H1 (cell line): ENCODE measurements at regions not wholly inside any gene's neighbourhood (a gene's known extent, or its start where the extent isn't known, plus 50 kb on each side); places are given as distances from the start of the nearest gene placed in this dataset.

Experiments used
- CTCF ChIA-PET: fragments of 300-600 bp; sonication (Branson Sonifier 250); formaldehyde crosslinking; loops from one replicate; lab custom pipeline; 2021; ENCODE audit not compliant: partially characterized antibody; lab: Charles Lee
- POLR2A ChIA-PET: fragments of 300-600 bp; sonication (Branson Sonifier 250); formaldehyde crosslinking; loops from one replicate; lab custom pipeline; 2021; ENCODE audit warnings: inconsistent platforms; ENCODE audit not compliant: partially characterized antibody; lab: Charles Lee
- DNase-seq, 2 experiments: peaks; one replicate each; pipeline versions ENCODE4 v3.0.0 to v3.0.0-alpha.2; 2010 to 2022; ENCODE audit warnings: low spot score in 2 of 2, low read depth in 1 of 2, mixed read lengths in 1 of 2
- FAIRE-seq: peaks from 2 replicates; lab custom pipeline; 2011; peaks lifted over from hg19 to GRCh38; lab: Jason Lieb, UNC
- H2AFZ ChIP-seq: 2 replicates; pipeline ENCODE4 v1.8.1; 2012; ENCODE audit warnings: low read length, inconsistent platforms
- H2AK5ac ChIP-seq: 2 replicates; pipeline ENCODE4 v1.6.1; 2013; ENCODE audit warnings: low read depth, low read length
- H2BK120ac ChIP-seq: replicated peaks from 2 replicates; pipeline ENCODE3; 2013; ENCODE audit warnings: low read depth, low read length, inconsistent platforms
- H2BK12ac ChIP-seq: 2 replicates; pipeline ENCODE4 v1.6.1; 2013; ENCODE audit warnings: low read depth, low read length
- H2BK15ac ChIP-seq: 2 replicates; pipeline ENCODE4 v1.6.1; 2013; ENCODE audit warnings: low read length
- H2BK20ac ChIP-seq: 2 replicates; pipeline ENCODE4 v1.6.1; 2013; ENCODE audit warnings: low read length
- H2BK5ac ChIP-seq: 2 replicates; pipeline ENCODE4 v1.6.1; 2013; ENCODE audit warnings: low read depth, low read length
- H3K14ac ChIP-seq: 2 replicates; pipeline ENCODE4 v1.6.1; 2013; ENCODE audit warnings: inconsistent platforms; ENCODE audit not compliant: insufficient read length
- H3K18ac ChIP-seq: 2 replicates; pipeline ENCODE4 v1.6.1; 2013; ENCODE audit warnings: low read length; ENCODE audit errors: extremely low read depth
- H3K23ac ChIP-seq: 2 replicates; pipeline ENCODE4 v1.6.1; 2013; ENCODE audit warnings: inconsistent platforms; ENCODE audit not compliant: insufficient read length
- H3K23me2 ChIP-seq: 2 replicates; pipeline ENCODE4 v1.6.1; 2013; ENCODE audit warnings: low read depth, low read length
- H3K27ac ChIP-seq: 2 replicates; pipeline ENCODE4 v1.6.1; 2011; ENCODE audit warnings: low read depth, low read length, inconsistent platforms
- H3K27me3 ChIP-seq, 4 experiments: replicated peaks in 1 of 4; 1 replicate in 1 of 4; 2 replicates in 3 of 4; pipeline versions ENCODE4 v1.6.1 to v1.8.1; 2011 to 2013; ENCODE audit warnings: low read length in 3 of 4, mild to moderate bottlenecking in 3 of 4, inconsistent platforms in 2 of 4, mixed read lengths in 2 of 4, moderate library complexity in 1 of 4; ENCODE audit not compliant: control insufficient read depth in 3 of 4, insufficient read depth in 3 of 4; ENCODE audit errors: extremely low read depth in 1 of 4
- H3K36me3 ChIP-seq, 4 experiments: 2 replicates each; pipeline versions ENCODE4 v1.6.1 to v1.8.1; 2011 to 2013; ENCODE audit warnings: mild to moderate bottlenecking in 4 of 4, low read length in 3 of 4, moderate library complexity in 2 of 4, control low read depth in 1 of 4, inconsistent platforms in 1 of 4; ENCODE audit not compliant: insufficient read depth in 4 of 4, control insufficient read depth in 2 of 4
- H3K4ac ChIP-seq: replicated peaks from 2 replicates; pipeline ENCODE3; 2013; ENCODE audit warnings: low read length, low read depth, mixed read lengths, inconsistent platforms; ENCODE audit not compliant: insufficient read length
- H3K4me1 ChIP-seq, 4 experiments: replicated peaks in 1 of 4; 1 replicate in 1 of 4; 2 replicates in 3 of 4; pipeline versions ENCODE4 v1.6.1 to v1.8.1; 2011 to 2013; ENCODE audit warnings: low read length in 3 of 4, inconsistent platforms in 2 of 4, mixed read lengths in 1 of 4; ENCODE audit not compliant: insufficient read depth in 4 of 4, control insufficient read depth in 3 of 4
- H3K4me2 ChIP-seq, 2 experiments: 2 replicates each; pipeline versions ENCODE4 v1.6.1 to v1.8.1; 2011 to 2013; ENCODE audit warnings: low read depth in 2 of 2, low read length in 2 of 2, control low read depth in 1 of 2, inconsistent platforms in 1 of 2, mild to moderate bottlenecking in 1 of 2; ENCODE audit not compliant: insufficient read depth in 1 of 2
- H3K4me3 ChIP-seq, 4 experiments: fragments of 200-600, 300-600 bp in 1 of 4; sonication (generic), shearing (Covaris generic), sonication (Bioruptor Twin) in 1 of 4; 2 replicates each; pipeline versions ENCODE4 v1.5.1 to v1.8.1; 2011 to 2016; ENCODE audit warnings: low read length in 4 of 4, low read depth in 3 of 4, control low read depth in 2 of 4, inconsistent platforms in 2 of 4, mild to moderate bottlenecking in 2 of 4, mixed read lengths in 1 of 4, moderate library complexity in 1 of 4; ENCODE audit not compliant: insufficient read depth in 2 of 4; ENCODE audit errors: extremely low read depth in 1 of 4
- H3K56ac ChIP-seq: replicated peaks from 2 replicates; pipeline ENCODE3; 2013; ENCODE audit warnings: low read depth, mild to moderate bottlenecking, mixed read lengths, low read length, inconsistent platforms; ENCODE audit not compliant: insufficient read length
- H3K79me1 ChIP-seq: 2 replicates; pipeline ENCODE4 v1.6.1; 2013; ENCODE audit warnings: low read depth, low read length, control low read depth
- H3K79me2 ChIP-seq, 2 experiments: 2 replicates each; pipeline versions ENCODE4 v1.6.1 to v1.8.1; 2012 to 2013; ENCODE audit warnings: low read length in 2 of 2, mild to moderate bottlenecking in 2 of 2, inconsistent platforms in 1 of 2; ENCODE audit not compliant: insufficient read depth in 2 of 2, control insufficient read depth in 1 of 2
- H3K9ac ChIP-seq, 4 experiments: replicated peaks in 1 of 4; 1 replicate in 1 of 4; 2 replicates in 3 of 4; pipeline versions ENCODE4 v1.6.1 to v1.8.1; 2011 to 2013; ENCODE audit warnings: low read depth in 3 of 4, low read length in 3 of 4, control low read depth in 2 of 4, mild to moderate bottlenecking in 2 of 4, moderate library complexity in 2 of 4, inconsistent platforms in 1 of 4; ENCODE audit errors: extremely low read depth in 1 of 4
- H3K9me3 ChIP-seq, 2 experiments: 2 replicates each; pipeline versions ENCODE4 v1.6.1 to v1.8.1; 2012 to 2013; ENCODE audit warnings: mild to moderate bottlenecking in 2 of 2, moderate library complexity in 2 of 2, control low read depth in 1 of 2, inconsistent platforms in 1 of 2, low read depth in 1 of 2, low read length in 1 of 2, mixed read lengths in 1 of 2; ENCODE audit not compliant: insufficient read depth in 2 of 2
- H4K20me1 ChIP-seq, 2 experiments: replicated peaks in 1 of 2; 2 replicates each; pipeline versions ENCODE3 to v1.8.1; 2011 to 2013; ENCODE audit warnings: inconsistent platforms in 2 of 2, low read length in 2 of 2, mild to moderate bottlenecking in 1 of 2; ENCODE audit not compliant: insufficient read depth in 2 of 2, control insufficient read depth in 1 of 2
- H4K5ac ChIP-seq: 2 replicates; pipeline ENCODE4 v1.6.1; 2013; ENCODE audit warnings: low read length, low read depth, mixed read lengths, inconsistent platforms; ENCODE audit not compliant: insufficient read length
- H4K8ac ChIP-seq: 2 replicates; pipeline ENCODE4 v1.8.0; 2013; ENCODE audit warnings: mild to moderate bottlenecking, moderate library complexity, low read length, inconsistent platforms; ENCODE audit not compliant: insufficient read depth; ENCODE audit errors: extremely low read depth
- H4K91ac ChIP-seq: replicated peaks from 2 replicates; pipeline ENCODE3; 2013; ENCODE audit warnings: low read length, mixed read lengths, inconsistent platforms; ENCODE audit not compliant: insufficient read length
- ATF2 ChIP-seq: IDR thresholded peaks from 2 replicates; pipeline ENCODE4 v1.6.1; 2012; ENCODE audit warnings: low read length, inconsistent platforms
- HDAC6 ChIP-seq: IDR thresholded peaks from one replicate; pipeline ENCODE4 v1.7.1; 2012; ENCODE audit warnings: low read depth, mild to moderate bottlenecking, inconsistent platforms, low read length, moderate library complexity
- JUND ChIP-seq: IDR thresholded peaks from 2 replicates; pipeline ENCODE4 v1.6.1; 2011; ENCODE audit warnings: mild to moderate bottlenecking, improper control_type of control experiment, low read length
- NRF1 ChIP-seq: IDR thresholded peaks from 2 replicates; pipeline ENCODE4 v1.6.1; 2011; ENCODE audit warnings: mild to moderate bottlenecking, low read depth, low read length, improper control_type of control experiment
- POLR2A ChIP-seq, 2 experiments: IDR thresholded peaks; 1 replicate in 1 of 2; 2 replicates in 1 of 2; pipeline ENCODE4 v1.6.1; 2011; ENCODE audit warnings: low read depth in 2 of 2, low read length in 2 of 2, mild to moderate bottlenecking in 2 of 2; ENCODE audit errors: control extremely low read depth in 1 of 2
- POU5F1 ChIP-seq: IDR thresholded peaks from 2 replicates; pipeline ENCODE4 v1.6.1; 2011; ENCODE audit warnings: low read depth, mild to moderate bottlenecking, low read length, moderate library complexity
- RAD21 ChIP-seq, 2 experiments: IDR thresholded peaks in 1 of 2; conservative IDR thresholded peaks in 1 of 2; 2 replicates each; pipeline ENCODE4 v1.6.1; 2011; ENCODE audit warnings: low read depth in 2 of 2, low read length in 2 of 2, improper control_type of control experiment in 1 of 2, inconsistent platforms in 1 of 2, mild to moderate bottlenecking in 1 of 2, moderate library complexity in 1 of 2
- SIRT6 ChIP-seq: IDR thresholded peaks from one replicate; pipeline ENCODE4 v1.7.1; 2012; ENCODE audit warnings: low read length, inconsistent platforms
- SP1 ChIP-seq: IDR thresholded peaks from 2 replicates; pipeline ENCODE4 v1.6.1; 2011; ENCODE audit warnings: low read depth, low read length
- SP4 ChIP-seq: IDR thresholded peaks from 2 replicates; pipeline ENCODE4 v1.6.1; 2012; ENCODE audit warnings: low read length, inconsistent platforms
- TBP ChIP-seq: IDR thresholded peaks from 2 replicates; pipeline ENCODE4 v1.6.1; 2011; ENCODE audit warnings: low read depth, low read length, improper control_type of control experiment
- TEAD4 ChIP-seq: IDR thresholded peaks from 2 replicates; pipeline ENCODE4 v1.6.1; 2012; ENCODE audit warnings: low read depth, low read length, inconsistent platforms, mixed read lengths
- ZNF274 ChIP-seq: IDR thresholded peaks from 2 replicates; pipeline ENCODE4 v1.7.0; 2012; ENCODE audit warnings: low read length, borderline replicate concordance; ENCODE audit errors: extremely low read depth
- WGBS, 2 experiments: shearing (Covaris generic) in 1 of 2; methylation state at CpG; one replicate each; pipeline versions ENCODE4 v1.1.6 to v1.1.7; 2013 to 2015; ENCODE audit warnings: low lambda C conversion rate in 2 of 2, mixed read lengths in 2 of 2, inconsistent platforms in 1 of 2, low coverage in 1 of 2, missing lambda C conversion rate in 1 of 2; ENCODE audit not compliant: insufficient replicate concordance in 2 of 2, insufficient coverage in 1 of 2, insufficient read length in 1 of 2; ENCODE audit errors: extremely low coverage in 1 of 2, missing lambda C conversion rate in 1 of 2; 5-methylcytosine and 5-hydroxymethylcytosine counted together

GRCh38 chr5:166358127-166358830 lies 1933.2 kb upstream of the WWC1 start:
- no peak overlapping the region for H2BK120ac ChIP-seq
- peak overlapping the region; percentile 47 for H3K23ac ChIP-seq
- POLR2A ChIA-PET: no interaction called here
- TF ChIP-seq ATF2 (no peak), SIRT6 (no peak), JUND (no peak), HDAC6 (no peak), TBP (no peak), ZNF274 (no peak), SP1 (no peak), NRF1 (no peak), POLR2A (IDR thresholded peaks at IDR 0.05; ENCODE audit: control extremely low read depth in 1 of 2, low read depth in 2 of 2, low read length in 2 of 2) (no peak), TEAD4 (peak; percentile 98), SP4 (no peak), RAD21 (IDR thresholded peaks at IDR 0.05 in 1 of 2, conservative IDR thresholded peaks at IDR 0.05 in 1 of 2; ENCODE audit: low read depth in 2 of 2, low read length in 2 of 2) (no peak), POU5F1 (no peak)

More at GRCh38 chr5:166358127-166358830, 1933.2 kb upstream of the WWC1 start:
- no peak overlapping the region for H4K91ac ChIP-seq
- no peak overlapping the region for H3K14ac ChIP-seq
- H3K23me2 ChIP-seq: no peaks in the 10 kb centered on the region
- no peak overlapping the region for H2AK5ac ChIP-seq
- H3K9ac ChIP-seq: no peak overlapping the region
- no peak overlapping the region for H3K4me2 ChIP-seq
- no peak overlapping the region for H2BK20ac ChIP-seq
- DNase-seq: no peak
- H3K27ac ChIP-seq: no peak overlapping the region
- no peaks in the 10 kb centered on the region for H3K27me3 ChIP-seq
- no peak overlapping the region for H2AFZ ChIP-seq
- H4K8ac ChIP-seq: no peak overlapping the region
- no peak overlapping the region; the same call in 1 of the 2 replicates for H2BK5ac ChIP-seq
- H2BK12ac ChIP-seq: peak overlapping the region; percentile 84
- no peak overlapping the region for H4K5ac ChIP-seq
- no peak overlapping the region for H2BK15ac ChIP-seq
- H3K18ac ChIP-seq: no peak overlapping the region
- no peaks in the 10 kb centered on the region for H3K79me1 ChIP-seq
- H3K9me3 ChIP-seq: peaks cover 5 to 8% of the 10 kb centered on the region in 2 experiments; a peak in 3 of 4 replicates
- peaks cover 0 to 2% (median 0%) of the 10 kb centered on the region in 4 experiments; a peak in 1 of 7 replicates for H3K4me1 ChIP-seq
- no peak for FAIRE-seq
- CTCF ChIA-PET: no interaction called here
- H3K56ac ChIP-seq: no peak overlapping the region
- 78% methylated on average over 4 of the region's 4 CpGs; no CpG with 5 or more reads in 1 of the 2 experiments for WGBS, 2 experiments
- peak overlapping the region; percentile 94 for H3K4ac ChIP-seq
- no peaks in the 10 kb centered on the region; a peak in 1 of 8 replicates for H3K36me3 ChIP-seq
- H3K79me2 ChIP-seq: no peaks in the 10 kb centered on the region
- H4K20me1 ChIP-seq: no peaks in the 10 kb centered on the region
- H3K4me3 ChIP-seq: no peak overlapping the region
